Effector CD4-positive, alpha-beta T cell (primary cell): ENCODE measurements at regions not wholly inside any gene's neighbourhood (a gene's known extent, or its start where the extent isn't known, plus 50 kb on each side); places are given as distances from the start of the nearest gene placed in this dataset.

ENCODE experiments used
- DNase-seq: peaks from one replicate; pipeline ENCODE4 v3.0.0-alpha.2; 2020

DNA sequence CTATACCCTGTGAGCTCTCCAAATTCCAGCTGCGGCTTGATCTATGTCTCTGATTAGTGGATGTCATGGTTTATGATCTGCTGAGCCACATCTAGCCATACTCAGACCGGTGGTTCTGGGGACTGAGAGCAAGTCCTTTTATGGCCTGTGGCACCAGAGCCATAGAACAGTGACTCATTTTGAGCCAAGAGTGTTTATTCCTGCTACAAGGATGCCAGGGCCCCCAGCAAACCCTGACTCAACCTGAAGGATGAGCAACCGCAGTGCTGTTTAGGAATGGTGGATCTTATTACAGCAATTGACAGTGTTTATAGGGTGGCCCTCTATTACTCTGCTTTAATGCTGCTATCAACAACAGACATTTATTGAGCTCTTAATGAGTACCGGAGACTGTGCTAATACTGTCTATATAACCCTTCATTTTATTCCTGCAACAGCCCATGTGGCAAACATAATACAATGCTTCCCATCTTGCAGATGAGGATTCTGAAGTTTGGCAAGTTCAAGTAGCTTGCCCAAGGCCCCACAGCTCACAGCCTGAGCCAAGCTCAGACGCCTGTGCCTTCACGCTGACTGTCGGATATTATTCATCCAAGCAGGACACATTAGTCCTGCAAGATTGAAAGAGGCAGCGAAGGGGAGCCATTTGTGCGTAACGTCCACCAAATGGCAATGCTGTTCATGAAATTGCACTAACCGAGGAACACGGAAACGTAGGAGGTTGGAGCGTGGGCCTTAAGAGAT, 273.6 kb upstream of the PWP1 start:
- no peak for DNase-seq

GRCh38 chr12:107415071-107415470, 270.5 kb upstream of the PWP1 start:
- no peak for DNase-seq

- no peak for DNase-seq
Observed at GRCh38 chr12:107415834-107416233, 269.8 kb upstream of the PWP1 start.

GRCh38 chr12:107417004-107417403, 268.6 kb upstream of the PWP1 start:
- DNase-seq, result no peak

- DNase-seq, result no peak
Observed at GRCh38 chr12:107418981-107419380, 266.6 kb upstream of the PWP1 start.

DNA sequence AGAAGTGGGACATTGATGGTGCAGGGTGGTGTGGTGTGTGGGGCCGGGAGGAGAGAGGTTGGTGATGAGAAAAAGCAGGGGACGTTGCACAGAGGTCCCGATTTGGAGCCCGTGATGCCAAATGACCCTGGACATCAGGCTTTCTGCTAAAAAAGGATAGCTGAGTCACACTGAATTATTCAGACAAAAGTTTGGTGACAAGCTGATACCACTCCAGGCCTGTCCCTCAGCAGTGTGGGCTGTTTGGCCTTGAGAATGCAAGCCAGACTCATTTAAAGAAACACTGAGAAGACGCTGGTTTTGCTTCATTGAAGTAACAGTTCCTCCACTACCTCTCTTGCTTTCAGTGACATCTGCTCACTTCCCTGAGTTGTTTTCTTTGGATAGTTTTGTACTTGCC, 262.1 kb upstream of the PWP1 start:
- no peak for DNase-seq

DNA sequence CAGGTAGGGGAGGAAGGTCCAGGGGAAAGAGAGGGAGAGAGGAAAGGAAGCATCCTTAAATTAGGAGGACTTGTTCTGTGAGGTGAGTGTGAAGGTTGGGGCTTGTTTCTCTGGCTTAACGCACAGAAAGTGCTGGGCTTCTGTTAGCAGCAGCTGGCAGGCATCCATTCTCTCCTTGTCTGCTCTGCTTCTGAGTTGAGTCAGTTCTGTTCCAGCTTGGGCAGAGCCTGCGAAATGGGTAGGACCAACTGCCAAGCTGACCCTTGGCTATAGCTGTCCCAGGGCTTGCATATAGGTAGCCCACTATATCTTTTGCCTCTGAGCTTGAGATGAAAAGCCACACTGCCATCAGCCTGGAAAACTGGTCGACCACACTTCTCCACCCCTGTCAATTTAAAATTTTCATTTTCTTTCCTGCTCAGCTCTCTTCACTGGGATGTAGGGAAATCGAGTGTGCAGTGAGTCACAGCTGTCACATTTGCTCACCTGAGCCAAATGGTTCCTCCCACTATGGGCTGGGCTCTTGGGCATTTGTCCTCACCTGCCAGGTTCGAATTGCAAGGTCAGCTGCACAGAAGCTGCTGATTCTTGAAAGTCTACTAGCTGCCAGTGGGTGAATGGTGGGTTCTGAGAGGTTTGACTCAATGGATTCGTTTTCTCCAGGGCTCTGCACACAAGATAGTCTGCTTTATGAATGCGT, 256.4 kb upstream of the PWP1 start:
- no peak for DNase-seq

- no peak for DNase-seq
Observed at GRCh38 chr12:107431942-107432341, 253.7 kb upstream of the PWP1 start.

DNA sequence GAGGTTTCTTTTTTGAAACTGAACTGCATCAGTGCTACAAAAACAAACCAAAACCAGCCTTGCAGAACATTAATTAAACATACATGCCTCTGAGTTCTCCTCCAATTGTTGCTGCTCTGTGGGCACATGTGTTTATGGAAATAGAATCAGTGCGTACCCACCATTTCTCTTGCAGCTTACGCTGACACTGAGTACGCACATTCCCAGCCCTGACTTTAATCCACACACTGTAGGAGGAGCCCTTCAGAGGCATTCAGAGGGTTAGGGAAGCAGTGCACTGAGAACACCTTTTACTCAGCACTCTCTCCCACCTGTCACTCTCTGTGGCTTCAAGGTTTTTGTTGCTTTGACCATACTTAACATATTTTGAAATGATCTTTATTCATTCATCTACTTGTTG, 250.5 kb upstream of the PWP1 start:
- DNase-seq, result no peak

GRCh38 chr12:107435520-107435919, 250.1 kb upstream of the PWP1 start:
- no peak for DNase-seq

DNA sequence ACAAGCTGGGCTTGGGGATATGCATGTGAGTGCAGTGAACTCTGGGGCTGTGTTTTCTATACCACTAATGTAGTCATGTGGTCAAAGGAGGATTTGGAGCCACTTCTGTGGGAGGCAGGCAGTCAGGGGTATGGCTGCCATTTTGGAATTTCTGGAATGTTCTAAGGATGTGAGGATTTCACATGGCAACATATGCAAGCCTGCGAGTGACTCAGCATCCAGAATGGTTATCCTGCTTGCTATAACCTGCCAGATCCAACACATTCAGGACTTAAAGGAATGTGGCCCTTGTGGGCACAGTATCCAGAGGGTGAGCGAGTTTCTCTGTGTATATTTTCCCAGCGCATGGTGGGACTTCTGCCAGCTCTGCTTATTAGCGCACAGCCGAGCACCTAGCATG, 249.2 kb upstream of the PWP1 start:
- DNase-seq, result no peak

DNA sequence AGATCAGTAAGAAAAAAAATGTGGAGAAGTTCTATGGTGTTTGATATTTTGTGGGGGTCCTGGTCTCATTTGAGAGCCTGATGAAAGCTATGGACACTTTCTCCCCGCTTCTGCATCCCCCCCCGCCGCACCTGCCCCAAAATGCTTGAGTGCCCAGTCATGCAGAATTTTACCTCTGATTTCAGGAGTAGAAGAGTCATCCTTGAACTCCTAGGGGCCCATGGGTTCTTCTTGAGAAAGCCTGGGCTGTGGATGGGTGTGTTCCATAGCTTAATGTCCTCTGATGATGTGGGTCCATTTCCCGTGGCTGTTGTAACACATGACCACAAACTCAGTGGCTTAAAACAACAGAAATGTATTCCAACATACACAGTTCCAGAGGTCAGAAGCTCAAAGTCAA, 248.8 kb upstream of the PWP1 start:
- DNase-seq, result no peak

- DNase-seq, result no peak
Observed at GRCh38 chr12:107437954-107438353, 247.6 kb upstream of the PWP1 start.

GRCh38 chr12:107439026-107439738, 246.4 kb upstream of the PWP1 start:
- no peak for DNase-seq

DNA sequence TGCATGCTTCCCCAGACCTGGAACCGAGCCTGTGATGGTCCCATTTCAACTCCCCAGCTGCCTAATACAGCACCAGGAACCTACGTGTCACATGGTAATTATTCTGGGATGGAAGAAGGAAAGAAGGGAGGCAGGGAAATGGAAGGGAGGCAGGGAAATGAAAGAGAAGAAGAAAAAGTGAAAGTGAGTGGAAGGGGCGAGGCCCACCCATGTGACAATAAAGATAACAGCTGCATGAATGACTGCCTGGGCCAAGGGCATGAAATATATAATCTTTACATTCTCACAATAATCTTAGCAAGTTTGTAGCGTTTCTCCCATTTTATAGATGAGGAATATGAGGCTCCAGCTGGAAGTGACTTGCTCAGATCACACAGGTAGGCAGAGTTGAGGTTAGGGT, 245.0 kb upstream of the PWP1 start:
- no peak for DNase-seq

DNA sequence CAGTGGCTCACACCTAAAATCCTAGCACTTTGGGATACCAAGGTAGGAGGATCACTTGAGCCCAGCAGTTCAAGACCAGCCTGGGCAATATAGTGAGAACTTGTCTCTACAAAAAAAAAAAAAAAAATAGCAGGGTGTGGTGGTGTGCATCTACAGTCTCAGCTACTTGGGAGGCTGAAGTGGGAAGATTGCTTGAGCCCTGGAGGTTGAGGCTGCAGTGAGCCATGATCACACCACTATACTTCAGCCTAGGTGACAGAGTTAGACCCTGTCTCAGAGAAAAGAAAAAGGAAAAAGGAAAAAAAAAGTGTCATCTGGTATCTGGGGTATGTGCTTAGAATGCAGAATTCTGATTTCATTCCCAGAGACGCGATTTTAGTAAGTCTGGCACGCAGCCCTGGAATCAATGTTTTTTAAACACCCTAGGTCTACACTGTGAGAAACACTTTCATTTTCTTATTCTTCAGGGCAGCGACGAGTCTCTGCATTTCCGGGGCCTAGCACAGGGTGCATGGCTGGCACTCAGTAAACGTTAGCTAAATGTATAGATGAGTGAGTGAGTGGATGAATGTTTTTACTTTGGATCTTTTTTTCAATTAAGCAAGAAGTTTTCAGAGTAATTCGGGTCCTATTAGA, 243.8 kb upstream of the PWP1 start:
- DNase-seq, result no peak

GRCh38 chr12:107442326-107442987, 243.1 kb upstream of the PWP1 start:
- no peak for DNase-seq

DNA sequence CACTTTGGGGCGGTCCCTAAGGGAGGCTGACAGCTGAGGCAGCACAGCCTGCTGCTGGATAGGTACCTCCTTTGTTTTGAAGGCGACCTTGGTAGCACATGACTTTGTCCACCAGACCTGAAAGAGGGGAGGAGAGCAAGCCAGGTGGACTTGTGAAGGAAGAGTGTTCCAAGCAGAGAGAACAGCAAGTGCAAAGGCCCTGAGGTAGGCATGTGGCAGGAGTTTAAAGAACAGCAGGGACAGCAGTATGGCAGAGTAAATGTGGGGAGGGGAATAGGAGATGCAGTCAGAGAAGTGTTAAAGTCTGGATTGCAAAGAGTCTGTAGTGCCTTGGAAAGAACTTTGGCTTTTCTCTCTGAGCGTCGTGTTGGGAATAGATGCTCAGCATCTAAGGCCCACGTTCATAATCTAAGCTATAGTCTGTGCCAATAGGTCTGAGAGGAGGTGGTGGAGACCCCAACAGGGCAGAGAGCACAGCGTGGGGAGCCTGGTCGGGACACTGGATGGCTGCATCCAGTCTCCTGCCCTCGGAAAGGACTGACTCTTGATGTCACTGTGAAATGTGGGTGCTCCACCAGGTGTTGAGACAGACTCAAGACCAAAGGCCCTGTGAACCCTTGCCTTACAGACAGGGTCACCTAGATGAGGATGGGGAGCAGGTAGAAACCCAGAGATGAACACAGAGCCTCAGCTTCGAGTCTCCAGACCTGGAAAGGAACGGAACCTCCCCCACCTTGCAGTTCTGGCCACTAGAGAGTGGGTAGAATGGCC, 242.1 kb upstream of the PWP1 start:
- DNase-seq, result no peak

DNA sequence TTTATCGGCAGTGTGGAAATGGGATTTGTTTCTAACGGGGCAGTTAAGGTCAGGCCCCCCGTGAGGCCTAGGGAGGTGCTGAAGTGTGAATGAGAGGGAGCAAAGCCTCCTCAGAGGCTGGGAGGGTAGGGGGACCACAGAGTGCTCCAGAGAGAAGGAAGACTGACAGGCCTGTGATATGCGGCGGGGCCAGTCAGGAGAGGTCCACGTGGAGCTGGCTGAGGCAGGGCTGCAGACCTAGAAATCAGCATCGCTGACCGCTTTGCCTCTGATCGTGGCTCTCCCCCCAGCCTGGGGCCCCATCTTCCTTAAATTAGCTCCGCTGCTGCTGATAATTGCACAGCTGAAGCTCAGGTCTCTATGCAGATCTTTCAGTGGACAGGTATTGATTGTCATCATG, 240.8 kb upstream of the PWP1 start:
- DNase-seq, result no peak

GRCh38 chr12:107446476-107446875, 239.1 kb upstream of the PWP1 start:
- DNase-seq, result no peak

- no peak for DNase-seq
Observed at GRCh38 chr12:107447336-107447735, 238.3 kb upstream of the PWP1 start.

DNA sequence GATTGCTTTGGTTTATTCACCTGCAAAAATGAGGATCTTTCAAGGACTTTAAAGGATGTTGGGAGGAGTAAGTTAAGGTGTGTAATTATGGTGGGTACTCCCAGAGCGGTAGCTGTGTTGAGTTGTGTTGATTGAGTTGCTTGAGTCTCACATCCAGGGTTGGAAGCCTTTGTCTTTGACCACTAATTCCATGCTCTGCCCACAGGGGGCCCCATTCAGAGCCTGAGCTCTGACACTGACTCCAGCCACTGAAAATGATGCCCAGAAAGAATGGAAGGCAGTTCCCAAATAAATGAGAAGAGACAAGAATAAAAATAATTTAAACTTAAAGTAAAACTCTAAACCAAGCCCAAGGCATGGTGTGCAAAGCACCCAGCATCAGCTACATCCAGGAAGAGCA, 237.4 kb upstream of the PWP1 start:
- DNase-seq, result no peak
